Epithelial cell of prostate (primary cell): ENCODE measurements at regions not wholly inside any gene's neighbourhood (a gene's known extent, or its start where the extent isn't known, plus 50 kb on each side); places are given as distances from the start of the nearest gene placed in this dataset.

Experiments
- DNase-seq: peaks from one replicate; pipeline ENCODE4 v3.0.0-alpha.2; 2011; ENCODE audit warnings: low read depth, low spot score
- H3K27ac ChIP-seq: fragments of 450-650 bp; 2 replicates; pipeline ENCODE4 v1.5.1; 2017; ENCODE audit warnings: mild to moderate bottlenecking

DNA sequence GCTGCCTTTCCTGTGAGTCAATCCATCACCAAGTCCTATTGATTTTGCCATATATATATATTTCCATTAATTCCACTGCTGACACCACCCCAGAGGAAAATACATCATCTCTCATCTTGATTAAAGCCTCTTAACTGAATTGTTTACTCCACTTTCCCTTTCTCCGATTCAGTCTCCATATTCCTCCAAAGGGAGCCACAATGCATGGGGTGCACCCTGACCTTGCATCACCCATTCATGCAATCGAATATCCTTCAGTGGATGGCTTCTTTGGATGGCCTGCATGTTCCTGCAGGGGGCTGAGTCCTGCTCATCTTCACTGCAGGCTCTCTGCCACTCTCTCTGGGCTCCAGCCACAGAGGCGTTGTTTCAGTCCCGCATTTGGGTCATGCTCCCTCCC lies 231.0 kb downstream of the SNX18 start:
- H3K27ac ChIP-seq = no peak overlapping the region
- DNase-seq = no peak

DNA sequence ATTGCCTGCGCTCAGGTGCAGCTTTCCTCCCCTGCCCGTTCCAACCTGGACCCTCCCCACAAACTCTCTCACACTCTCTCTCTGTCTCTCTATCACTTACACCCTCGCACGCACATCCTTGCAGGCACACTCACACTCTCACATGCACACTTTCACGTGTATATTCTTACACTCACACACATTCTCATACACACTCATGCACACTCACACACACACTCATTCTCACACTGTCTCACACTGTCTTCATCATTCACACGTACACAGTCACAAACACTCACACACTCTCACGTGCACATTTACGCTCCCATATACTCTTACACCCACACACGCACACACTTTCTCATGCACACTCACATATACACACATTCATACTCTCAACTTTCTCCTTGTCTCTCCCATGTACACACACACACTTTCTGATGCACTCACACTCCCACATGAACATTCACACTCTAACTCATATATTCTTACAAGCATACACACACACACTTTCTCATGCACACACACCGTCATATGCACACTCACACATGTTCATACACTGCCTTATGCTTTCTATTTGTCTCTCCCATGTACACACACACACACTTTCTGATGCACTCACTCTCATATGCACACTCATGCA lies 229.3 kb downstream of the SNX18 start:
- no peak overlapping the region for H3K27ac ChIP-seq
- DNase-seq = no peak

DNA sequence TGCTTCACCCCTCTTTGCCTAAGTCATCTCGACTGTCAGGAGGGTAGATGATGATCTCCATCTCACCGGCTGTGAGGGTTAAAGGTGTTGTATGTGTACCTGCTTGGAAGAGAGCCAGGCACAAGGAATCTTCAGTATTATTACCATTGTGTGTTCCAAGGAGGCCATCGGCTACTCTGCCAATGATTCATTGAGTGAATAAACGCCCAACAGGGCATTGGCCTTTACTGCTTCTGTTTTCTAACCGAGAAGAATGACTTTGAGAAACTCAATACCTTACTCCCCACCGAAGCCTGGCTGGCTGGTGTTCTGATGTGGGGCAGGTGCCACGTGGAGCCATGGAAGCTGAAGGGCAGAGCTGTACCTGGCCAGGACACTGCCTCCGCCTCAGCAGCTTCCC lies 228.8 kb downstream of the SNX18 start:
- H3K27ac ChIP-seq = no peak overlapping the region
- no peak for DNase-seq

DNA sequence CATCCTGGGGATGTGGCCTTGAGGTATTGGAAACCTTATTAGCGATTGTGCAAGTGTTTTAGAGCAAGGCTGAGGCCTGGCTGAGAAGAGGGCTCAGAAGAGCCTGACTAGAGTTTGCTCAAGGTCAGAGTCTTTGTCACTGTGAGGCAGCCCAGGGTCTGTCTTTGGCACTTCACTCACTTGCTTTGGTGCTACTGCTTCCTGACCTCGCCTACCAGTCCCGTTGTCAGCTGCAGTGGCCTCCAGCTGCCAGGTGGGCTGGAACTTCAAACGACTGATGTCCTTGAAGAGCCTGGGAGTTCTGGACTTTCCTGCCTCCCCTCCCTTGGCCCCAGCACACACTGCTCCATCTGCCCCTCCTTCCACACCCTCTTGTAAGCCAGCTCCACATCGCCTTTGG lies 228.0 kb downstream of the SNX18 start:
- no peak overlapping the region for H3K27ac ChIP-seq
- DNase-seq = no peak

DNA sequence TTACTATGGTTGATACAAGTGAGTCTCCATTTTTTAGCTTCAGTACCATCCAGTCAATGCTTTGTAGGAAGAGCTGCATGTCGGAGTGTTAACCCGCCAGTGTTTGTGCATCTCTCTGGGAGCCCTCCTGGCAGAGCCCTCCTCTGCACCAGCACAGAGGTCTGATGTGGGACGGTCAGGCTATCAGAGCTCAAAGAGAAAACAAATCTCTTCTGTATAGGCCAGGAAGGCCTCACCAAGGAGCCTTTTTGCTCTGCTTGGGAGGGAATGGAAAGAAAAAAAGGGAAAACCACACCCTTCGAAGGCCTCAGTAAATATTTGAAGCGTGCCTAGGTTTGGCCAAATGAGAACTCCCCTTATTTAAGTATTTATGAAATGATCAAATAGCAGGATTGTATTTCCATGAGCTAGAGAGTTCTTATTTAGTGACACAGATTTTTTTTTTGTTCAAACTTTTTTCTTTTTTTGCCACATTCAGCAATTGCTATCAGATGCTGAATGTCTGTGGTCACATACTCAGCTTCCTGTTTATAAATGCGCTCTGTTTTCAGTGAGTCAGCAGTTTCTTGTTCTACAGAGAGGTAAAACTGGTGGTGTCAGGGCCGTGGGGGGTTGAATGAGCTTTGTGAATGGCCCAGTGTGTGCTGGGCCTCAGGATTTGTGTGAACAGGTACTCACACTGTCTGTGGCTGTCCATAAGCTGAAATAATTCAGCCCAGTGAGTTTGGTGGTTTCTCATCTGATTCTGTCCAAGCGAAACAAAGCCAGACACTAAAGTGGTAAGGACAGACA lies 226.6 kb downstream of the SNX18 start:
- DNase-seq = peak; percentile 79
- H3K27ac ChIP-seq = peak overlapping the region; percentile 58

DNA sequence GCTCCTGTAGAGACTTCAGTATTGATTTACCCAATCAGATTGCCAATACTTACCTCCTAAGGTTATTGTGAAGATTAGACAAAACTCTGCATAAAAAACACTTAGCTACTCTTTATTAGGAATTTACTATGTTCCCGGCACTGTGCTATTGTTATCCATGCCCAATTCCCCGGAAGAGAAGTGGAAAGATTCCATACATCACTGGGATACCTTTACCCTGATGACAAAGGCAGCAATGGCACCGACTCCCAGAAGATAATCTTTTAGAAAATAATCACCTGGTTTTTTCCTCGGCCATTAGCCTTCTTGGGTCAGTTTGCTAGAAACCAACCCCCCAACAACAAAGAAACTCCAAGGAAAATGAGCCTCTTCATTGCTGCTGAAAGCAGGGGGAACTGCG lies 226.0 kb downstream of the SNX18 start:
- peak overlapping the region; percentile 58 for H3K27ac ChIP-seq
- no peak for DNase-seq

DNA sequence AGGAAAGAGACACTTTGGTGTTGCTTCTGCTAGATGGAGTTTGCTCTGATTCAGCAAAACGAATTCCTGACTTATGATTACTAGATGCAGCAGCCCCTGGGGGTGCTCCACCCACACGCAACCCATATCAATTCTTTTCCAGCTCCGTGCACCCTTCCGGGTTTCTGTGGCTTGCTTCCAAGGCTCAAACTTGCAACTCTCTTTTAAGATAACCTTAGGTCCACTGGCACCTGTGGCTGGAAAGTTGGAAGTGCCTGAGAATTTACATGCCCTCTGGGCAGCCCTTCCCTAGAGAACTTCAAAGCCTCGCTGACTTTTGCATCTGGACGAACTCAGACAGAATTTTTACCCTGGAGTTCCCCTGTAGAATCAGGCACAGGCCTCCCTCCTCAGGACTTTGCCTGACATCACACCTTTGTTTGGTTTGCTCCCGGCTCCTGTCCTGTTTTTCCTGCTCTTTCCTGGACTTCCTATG lies 224.9 kb downstream of the SNX18 start:
- no peak for DNase-seq

DNA sequence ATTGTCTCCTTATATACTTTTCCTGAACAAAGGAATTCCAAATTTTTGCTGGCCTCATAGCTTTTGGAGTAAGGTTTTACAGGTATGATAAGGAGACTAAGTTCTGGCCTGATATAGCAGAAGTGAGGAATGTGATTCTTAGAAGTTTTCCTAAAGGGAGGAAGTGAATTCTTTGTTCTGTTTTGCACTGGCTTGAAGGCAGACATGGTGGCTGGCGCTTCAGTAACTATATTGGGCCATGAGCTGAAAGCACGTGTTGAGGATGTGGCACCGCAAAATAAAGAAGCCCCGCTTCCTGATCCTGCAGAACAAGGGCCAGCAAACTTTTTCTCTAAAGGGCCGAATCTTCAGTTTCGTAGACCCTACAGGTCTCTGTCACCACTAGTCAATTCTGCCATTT lies 224.2 kb downstream of the SNX18 start:
- no peak for DNase-seq
- no peak overlapping the region for H3K27ac ChIP-seq

More for the DNA sequence above, 224.9 kb downstream of the SNX18 start:
- peak overlapping the region; percentile 33 for H3K27ac ChIP-seq

DNA sequence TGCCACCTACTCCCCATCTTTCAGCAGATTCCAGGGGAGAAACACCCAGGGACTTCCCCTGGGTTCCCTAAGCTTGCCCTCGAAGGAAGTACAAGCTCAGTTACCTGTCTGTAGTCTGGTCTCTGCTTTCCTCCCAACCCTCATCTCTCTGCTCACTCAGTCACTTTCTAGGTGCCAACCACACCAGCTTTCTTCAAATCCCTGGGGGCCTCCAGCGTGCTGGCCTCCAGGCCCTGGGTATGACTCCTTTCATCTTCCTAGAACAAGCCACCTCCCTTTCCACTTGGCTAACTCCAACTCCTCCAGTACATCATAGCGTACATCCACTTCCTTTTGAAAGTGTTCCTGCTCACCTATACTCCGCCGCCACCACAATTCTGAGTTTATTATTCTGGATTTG lies 222.6 kb downstream of the SNX18 start:
- no peak for DNase-seq
- no peak overlapping the region for H3K27ac ChIP-seq

DNA sequence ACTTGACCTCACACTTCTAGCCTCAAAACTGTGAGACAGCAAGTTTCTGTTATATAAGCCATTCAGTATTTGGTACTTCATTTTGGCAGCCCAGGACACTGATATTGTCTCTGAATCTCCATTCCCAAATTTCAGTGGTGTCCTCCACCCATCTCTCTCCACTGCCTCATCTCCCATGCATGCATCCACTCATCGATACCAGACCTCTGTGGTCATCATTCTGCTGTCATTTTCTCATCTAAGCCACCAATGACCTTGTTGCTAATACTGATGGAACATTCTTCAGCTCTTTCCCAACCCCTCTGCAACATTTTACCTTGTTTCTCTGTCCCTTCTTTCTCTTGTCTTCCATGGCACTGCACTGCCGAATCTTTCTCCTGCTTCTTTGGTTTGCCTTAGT lies 221.8 kb downstream of the SNX18 start:
- H3K27ac ChIP-seq = no peak overlapping the region

DNA sequence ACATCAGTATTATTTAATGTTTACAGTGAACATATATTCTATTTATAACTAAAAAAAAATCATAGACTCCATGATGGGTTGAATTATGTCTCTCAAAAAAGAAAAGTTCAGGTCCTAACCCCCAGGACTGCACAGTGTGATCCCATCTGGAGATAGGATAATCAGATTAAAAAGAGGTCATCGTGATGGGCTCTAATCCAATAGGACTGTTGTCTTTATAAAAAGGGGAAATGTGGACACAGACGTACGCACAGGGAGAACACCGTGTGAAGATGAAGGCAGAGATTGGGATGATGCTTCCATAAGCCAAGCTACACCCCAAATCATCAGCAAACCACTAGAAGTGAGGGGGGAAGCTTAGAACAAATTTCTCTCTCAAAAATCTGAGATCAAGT lies 221.4 kb downstream of the SNX18 start:
- H3K27ac ChIP-seq = no peak overlapping the region
- DNase-seq = no peak

More for the DNA sequence above, 221.8 kb downstream of the SNX18 start:
- no peak for DNase-seq

DNA sequence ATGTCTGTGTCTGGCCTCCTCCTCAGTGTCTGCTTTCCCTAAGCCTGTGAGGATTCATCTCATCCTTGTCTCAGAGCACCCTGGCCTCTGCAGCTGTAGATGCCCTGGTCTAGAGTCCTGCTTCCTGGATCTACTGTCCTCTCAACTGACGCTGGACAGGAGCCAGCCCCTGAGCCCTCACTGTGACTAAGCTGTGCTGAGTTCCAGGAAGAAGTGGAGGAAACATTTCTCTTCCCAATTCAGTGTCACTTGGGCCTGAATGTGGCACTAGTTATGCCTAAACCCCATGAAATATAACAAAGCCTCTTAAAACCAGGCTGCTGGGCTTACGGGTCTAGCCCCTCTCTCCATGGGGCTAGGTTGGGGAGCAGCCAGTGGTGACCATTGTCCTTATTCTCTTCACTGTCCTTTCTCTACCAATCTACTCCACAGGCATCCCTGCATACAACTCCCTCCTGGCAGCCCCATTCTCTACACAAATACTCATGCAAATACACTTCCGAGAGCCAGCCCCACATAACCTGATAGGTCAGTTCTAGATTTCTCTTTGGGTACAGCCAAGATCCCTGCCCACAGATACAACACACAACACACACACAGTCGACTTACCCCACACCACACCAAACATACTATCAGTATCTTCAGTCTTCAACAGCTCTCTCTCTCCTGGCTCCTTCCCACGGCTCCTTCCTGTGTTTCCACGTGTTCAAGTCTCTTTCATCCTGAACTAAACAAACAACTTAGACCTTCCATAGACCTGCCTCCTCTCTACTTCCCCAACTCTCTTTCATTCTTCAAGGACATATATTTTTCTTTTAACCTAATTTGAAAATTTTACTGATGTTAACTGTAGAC lies 220.8 kb downstream of the SNX18 start:
- H3K27ac ChIP-seq = no peak overlapping the region
- no peak for DNase-seq

DNA sequence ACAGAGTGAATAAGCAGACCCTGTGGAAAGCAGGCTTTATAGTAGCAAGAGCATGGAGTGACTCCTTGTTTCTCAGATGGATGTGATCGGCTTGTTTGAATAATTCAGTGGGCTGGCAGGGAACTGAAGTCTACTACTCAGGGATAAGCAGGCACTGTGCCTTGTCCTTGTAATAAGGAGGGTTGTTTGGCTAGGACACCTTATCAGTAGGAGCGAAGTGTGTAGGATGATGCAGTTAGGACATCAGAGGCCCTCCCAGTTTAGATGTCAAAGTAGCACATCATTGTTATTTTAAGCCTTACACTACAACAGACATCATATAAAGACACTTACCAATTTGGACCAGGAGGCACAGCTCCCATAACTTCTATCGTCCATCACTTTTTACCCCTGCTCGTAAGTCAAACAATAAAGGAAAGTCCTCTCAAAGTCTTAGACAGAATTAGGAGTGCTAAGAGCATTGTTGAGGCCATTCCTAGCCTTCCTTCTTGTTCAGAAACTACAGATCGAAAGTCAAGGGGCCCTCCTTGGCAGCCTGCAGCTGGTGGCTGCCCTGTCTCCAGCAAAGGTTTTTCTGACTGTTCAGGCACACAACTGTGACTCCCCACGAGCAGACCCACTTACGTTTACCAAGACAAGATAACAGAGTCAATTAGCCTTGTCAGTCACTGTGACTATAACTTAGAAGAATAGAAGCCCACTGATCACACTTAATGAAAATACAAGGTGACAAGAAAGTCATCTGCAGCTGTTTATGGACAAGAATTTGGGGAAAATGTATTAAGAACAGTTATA lies 218.6 kb downstream of the SNX18 start:
- DNase-seq = no peak
- H3K27ac ChIP-seq = no peak overlapping the region

DNA sequence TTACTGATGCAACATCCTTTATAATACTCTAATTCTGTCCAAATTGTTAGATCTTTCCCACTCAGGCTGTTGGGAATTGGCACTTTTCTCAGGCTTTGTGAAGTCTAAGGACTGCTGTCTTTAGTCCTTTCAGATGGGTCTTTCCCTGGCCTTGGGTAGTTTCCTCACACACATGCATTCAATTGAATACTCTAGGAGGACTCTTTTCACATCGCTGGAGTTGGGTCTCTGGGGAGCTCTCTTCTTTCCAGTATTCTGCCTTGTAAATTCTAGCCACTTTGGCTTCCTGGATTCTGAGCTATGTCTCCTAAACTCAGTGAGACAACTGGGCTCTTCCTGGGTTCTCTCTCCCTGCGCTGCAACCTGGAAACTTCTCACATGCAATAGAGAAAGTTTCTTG lies 215.5 kb downstream of the SNX18 start:
- DNase-seq = no peak
- H3K27ac ChIP-seq = no peak overlapping the region

DNA sequence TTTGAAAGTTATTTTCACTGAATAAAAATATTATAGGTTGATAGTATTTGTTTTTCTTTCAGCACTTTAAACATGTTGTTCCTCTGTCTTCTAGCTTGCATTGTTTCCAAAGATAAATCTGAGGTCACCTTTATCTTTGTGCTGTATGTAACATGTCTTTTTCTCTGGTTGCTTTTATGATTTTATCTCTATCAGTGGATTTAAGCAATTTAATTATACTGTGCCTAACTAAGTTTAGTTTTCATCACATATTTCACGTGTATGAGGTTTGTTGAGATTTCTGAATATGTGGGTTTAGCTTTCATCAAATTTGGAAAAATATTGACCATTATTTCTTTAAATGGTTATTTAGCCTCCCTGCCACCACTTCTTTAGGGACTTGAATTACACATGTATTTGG lies 214.5 kb downstream of the SNX18 start:
- no peak for DNase-seq
- no peak overlapping the region for H3K27ac ChIP-seq

DNA sequence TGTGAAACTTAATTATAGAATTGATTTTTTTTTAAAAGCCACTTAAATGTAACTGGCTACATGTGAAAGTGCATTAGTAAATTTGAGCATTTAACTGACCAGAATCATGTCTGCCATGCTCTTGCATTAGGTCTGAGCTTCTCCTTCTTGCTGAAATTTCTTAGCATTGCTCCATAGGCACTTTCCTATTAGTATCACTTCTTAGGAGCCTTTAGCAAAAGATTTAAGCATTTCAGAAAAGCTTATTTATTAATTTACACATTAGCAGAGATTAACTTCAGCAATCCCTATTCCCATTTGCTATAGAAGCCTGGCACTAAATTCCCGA lies 211.0 kb downstream of the SNX18 start:
- H3K27ac ChIP-seq = no peak overlapping the region
- no peak for DNase-seq

DNA sequence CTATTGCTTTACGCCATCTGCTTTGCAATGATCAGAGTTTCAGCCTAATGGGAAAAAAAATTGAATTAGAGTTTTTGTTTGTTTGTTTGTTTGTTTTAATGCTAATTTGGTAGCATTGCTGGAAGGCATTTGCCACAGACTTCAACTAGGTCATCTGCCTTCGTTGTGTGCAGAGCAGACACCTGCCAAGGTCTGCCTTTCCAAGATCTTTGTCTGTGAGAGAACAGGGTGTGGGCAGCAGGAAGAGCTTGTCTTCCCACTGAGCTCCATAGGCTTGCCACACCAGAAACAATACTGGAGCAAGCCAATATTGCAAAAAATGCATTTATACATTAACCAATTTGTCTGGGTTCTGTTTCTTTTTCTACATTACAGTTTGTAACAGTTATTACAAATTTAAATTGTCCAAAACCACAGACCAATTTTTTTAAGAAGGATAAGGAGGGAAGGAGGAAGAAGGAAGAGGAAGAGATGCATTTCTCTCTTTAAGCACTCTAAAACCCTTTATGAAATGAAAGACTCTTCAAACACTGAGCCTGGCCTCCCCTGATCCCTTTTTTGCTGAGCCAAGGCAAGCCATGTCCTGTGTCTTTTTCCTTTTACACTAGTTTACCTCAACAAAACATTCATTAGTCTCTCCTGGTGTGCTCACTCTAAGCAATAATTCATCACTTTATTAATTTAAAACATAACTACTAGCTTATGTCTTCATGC lies 210.5 kb downstream of the SNX18 start:
- no peak overlapping the region for H3K27ac ChIP-seq
- no peak for DNase-seq

DNA sequence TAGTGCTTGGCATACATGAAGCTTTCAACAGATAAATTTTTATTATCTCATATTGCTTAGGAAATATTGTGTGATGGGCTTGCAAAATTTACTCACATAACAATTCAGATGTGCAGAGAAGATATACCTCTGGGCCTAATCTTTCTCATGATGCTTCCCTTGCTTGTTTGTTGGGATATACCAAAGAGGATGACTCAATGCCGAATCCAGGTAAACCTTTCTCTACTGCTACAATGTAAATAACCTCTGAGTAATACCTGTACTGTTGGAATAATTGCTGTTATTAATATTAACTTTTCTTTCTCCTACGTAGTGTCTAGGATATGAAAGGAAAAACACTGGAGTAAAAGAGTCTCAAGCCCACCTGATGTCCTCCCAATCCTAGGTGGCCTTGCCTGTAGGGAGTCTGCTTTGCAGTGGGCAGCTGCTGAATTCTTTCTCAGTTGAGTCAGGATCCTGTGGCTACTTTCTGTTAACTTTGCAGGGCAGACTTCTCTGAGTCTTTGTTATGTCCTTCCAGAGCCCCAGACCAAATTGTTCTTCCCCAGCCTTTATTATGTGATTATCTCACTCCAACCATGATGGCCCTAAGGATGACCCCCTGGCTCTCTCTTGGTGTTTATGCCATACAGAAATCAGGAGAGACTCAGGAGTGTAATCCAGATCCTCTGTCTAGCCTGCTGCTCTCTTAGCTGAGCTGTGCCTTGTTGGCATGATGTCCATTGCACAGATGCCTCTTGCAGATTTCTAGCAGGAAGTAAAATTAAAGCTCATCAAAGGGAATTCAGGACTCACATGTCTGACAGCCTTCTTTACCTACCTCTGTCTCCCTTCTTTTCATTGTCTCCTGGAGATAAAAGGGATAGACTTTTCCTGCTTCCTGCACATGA lies 208.1 kb downstream of the SNX18 start:
- DNase-seq = no peak
- no peak overlapping the region for H3K27ac ChIP-seq
